ENCODE measurements at regions not wholly inside any gene's neighbourhood (a gene's known extent, or its start where the extent isn't known, plus 50 kb on each side); places are given as distances from the start of the nearest gene placed in this dataset.
"Not testable (repeated sequence)": the region's sequence is repeated elsewhere in the genome, so short reads cannot be mapped to it uniquely, and the experiment has no call there.

- intact Hi-C loops (cut with DNase I), result no loop called here
- ATAC-seq, result no peak
- H3K4me3 ChIP-seq, result no peak overlapping the region
Observed at GRCh38 chr7:32214913-32215312, 144.7 kb upstream of the PDE1C start.

DNA sequence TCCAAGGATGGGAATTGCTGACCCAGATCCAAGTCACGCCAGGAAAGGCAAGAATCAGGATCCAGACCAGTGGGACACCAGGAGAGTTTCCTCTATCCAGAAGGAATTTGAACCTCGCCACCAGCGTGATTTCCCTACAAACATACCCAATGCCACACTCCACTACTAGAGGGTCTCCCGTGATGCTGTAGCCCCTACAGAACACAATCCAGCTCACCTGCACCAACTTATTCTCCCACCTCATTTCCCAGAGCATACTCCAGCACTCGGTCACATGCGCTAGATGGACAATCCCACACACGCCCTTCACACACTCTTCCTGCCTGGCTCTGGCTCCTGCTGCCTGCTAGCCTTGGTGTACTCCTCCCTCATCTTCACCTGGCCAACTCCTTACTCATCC lies 142.1 kb upstream of the PDE1C start:
- no peaks in the 10 kb centered on the region for H3K36me3 ChIP-seq
- ATAC-seq, result no peak
- TF ChIP-seq, protein P1, sequence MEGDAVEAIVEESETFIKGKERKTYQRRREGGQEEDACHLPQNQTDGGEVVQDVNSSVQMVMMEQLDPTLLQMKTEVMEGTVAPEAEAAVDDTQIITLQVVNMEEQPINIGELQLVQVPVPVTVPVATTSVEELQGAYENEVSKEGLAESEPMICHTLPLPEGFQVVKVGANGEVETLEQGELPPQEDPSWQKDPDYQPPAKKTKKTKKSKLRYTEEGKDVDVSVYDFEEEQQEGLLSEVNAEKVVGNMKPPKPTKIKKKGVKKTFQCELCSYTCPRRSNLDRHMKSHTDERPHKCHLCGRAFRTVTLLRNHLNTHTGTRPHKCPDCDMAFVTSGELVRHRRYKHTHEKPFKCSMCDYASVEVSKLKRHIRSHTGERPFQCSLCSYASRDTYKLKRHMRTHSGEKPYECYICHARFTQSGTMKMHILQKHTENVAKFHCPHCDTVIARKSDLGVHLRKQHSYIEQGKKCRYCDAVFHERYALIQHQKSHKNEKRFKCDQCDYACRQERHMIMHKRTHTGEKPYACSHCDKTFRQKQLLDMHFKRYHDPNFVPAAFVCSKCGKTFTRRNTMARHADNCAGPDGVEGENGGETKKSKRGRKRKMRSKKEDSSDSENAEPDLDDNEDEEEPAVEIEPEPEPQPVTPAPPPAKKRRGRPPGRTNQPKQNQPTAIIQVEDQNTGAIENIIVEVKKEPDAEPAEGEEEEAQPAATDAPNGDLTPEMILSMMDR (IDR thresholded peaks at IDR 0.05), result no peak

More at GRCh38 chr7:32214913-32215312, 144.7 kb upstream of the PDE1C start:
- Histone ChIP-seq H3K9me3 (no peaks in the 10 kb centered on the region), H3K4me1 (no peaks in the 10 kb centered on the region), H3K27me3 (ENCODE audit: low read depth) (no peaks in the 10 kb centered on the region), H3K27ac (no peak overlapping the region), H3K36me3 (no peaks in the 10 kb centered on the region)
- TF ChIP-seq, protein P1 (IDR thresholded peaks at IDR 0.05), result no peak
- DNase-seq, result no peak

DNA sequence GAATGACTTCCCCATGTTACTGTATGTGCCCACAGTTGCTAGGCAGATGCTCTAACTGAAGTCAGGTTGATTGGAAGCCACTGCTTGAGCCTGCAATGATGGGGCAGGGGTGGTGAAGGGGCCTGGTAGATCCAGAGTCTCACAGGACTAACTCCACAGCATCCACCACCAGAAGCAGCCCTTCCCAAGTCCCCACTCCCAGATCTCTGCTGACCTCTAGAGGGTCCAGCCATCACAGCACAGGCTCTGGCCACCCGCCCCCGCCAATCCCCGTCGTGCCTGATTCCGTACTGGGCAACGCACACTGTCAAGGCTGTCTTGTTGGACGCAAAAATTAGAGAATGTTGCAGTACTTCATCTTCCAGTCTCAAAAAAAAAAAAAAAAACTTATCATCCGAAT lies 136.8 kb upstream of the PDE1C start:
- H3K27me3 ChIP-seq (ENCODE audit: low read depth), result no peaks in the 10 kb centered on the region
- TF ChIP-seq, protein P1 (IDR thresholded peaks at IDR 0.05), result no peak
- H3K4me3 ChIP-seq, result no peak overlapping the region
- intact Hi-C loops (cut with DNase I), result no loop called here
- no peaks in the 10 kb centered on the region for H3K36me3 ChIP-seq
- ATAC-seq, result no peak
- no peaks in the 10 kb centered on the region for H3K9me3 ChIP-seq
- H3K4me1 ChIP-seq, result no peaks in the 10 kb centered on the region
- no peak for DNase-seq
- H3K27ac ChIP-seq, result no peak overlapping the region

More for the DNA sequence above, 142.1 kb upstream of the PDE1C start:
- Histone ChIP-seq H3K4me1 (no peaks in the 10 kb centered on the region), H3K27ac (no peak overlapping the region), H3K9me3 (no peaks in the 10 kb centered on the region), H3K27me3 (ENCODE audit: low read depth) (no peaks in the 10 kb centered on the region), H3K4me3 (no peak overlapping the region)
- intact Hi-C loops (cut with DNase I), result no loop called here
- DNase-seq, result no peak

- Histone ChIP-seq H3K36me3 (no peaks in the 10 kb centered on the region), H3K4me1 (no peaks in the 10 kb centered on the region), H3K9me3 (no peaks in the 10 kb centered on the region), H3K4me3 (no peak overlapping the region), H3K27ac (no peak overlapping the region), H3K27me3 (ENCODE audit: low read depth) (no peaks in the 10 kb centered on the region)
- intact Hi-C loops (cut with DNase I), result no loop called here
- no peak for ATAC-seq
- TF ChIP-seq, protein P1 (IDR thresholded peaks at IDR 0.05), result no peak
- no peak for DNase-seq
Observed at GRCh38 chr7:32206488-32206887, 136.3 kb upstream of the PDE1C start.

DNA sequence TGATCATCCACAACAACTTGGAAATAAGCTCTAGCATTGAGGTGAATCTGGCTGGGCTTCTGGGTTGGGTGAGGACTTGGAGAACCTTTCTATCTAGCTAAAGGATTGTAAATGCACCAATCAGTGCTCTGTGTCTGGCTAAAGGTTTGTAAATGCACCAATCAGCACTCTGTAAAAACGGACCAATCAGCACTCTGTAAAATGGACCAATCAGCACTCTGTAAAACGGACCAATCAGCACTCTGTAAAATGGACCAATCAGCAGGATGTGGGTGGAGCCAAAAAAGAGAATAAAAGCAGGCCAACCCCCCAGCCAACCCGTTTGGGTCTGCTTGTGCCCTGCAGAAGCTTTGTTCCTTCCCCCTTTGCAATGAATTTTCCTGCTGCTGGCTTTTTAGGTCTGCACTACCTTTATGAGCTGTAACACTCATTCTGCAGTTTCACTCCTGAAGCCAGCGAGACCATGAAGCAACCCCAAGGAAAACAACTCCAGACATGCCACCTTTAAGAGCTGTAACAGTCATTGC lies 135.2 kb upstream of the PDE1C start:
- H3K36me3 ChIP-seq; DNase-seq; H3K27ac ChIP-seq; H3K27me3 ChIP-seq (ENCODE audit: low read depth); intact Hi-C loops (cut with DNase I); H3K4me3 ChIP-seq; H3K4me1 ChIP-seq; H3K9me3 ChIP-seq; ATAC-seq: not testable (repeated sequence)

GRCh38 chr7:32204361-32205018 lies 134.3 kb upstream of the PDE1C start:
- peak overlapping the region; percentile 32 for H3K4me3 ChIP-seq
- peak; percentile 59 to 69 for ATAC-seq
- TF ChIP-seq, protein P1 (IDR thresholded peaks at IDR 0.05), result peak; percentile 70

More at GRCh38 chr7:32204361-32205018, 134.3 kb upstream of the PDE1C start:
- intact Hi-C loops (cut with DNase I), result no loop called here
- no peaks in the 10 kb centered on the region for H3K4me1 ChIP-seq
- DNase-seq, result no peak
- H3K9me3 ChIP-seq, result no peaks in the 10 kb centered on the region
- no peaks in the 10 kb centered on the region for H3K27me3 ChIP-seq (ENCODE audit: low read depth)
- no peaks in the 10 kb centered on the region for H3K36me3 ChIP-seq
- H3K27ac ChIP-seq, result no peak overlapping the region
